Forelimb muscle (tissue), 1 donor: ENCODE measurements at regions not wholly inside any gene's neighbourhood (a gene's known extent, or its start where the extent isn't known, plus 50 kb on each side); places are given as distances from the start of the nearest gene placed in this dataset.

Experiments
- DNase-seq: peaks from one replicate; pipeline ENCODE4 v3.0.0-alpha.2; 2013; ENCODE audit warnings: low read depth

GRCh38 chr2:5401115-5401657 lies 291.0 kb upstream of the SOX11 start:
- DNase-seq: no peak

- no peak for DNase-seq
Measured at GRCh38 chr2:5403392-5403791, 288.8 kb upstream of the SOX11 start.

- no peak for DNase-seq
Measured at GRCh38 chr2:5409898-5410381, 282.2 kb upstream of the SOX11 start.

- DNase-seq: no peak
Measured at GRCh38 chr2:5410991-5411700, 281.0 kb upstream of the SOX11 start.

GRCh38 chr2:5412001-5412400 lies 280.2 kb upstream of the SOX11 start:
- no peak for DNase-seq

GRCh38 chr2:5433855-5434254 lies 258.3 kb upstream of the SOX11 start:
- DNase-seq: no peak

GRCh38 chr2:5437375-5437774 lies 254.8 kb upstream of the SOX11 start:
- DNase-seq: no peak

- no peak for DNase-seq
Measured at GRCh38 chr2:5440174-5440573, 252.0 kb upstream of the SOX11 start.

- DNase-seq: no peak
Measured at GRCh38 chr2:5442736-5443135, 249.4 kb upstream of the SOX11 start.

- no peak for DNase-seq
Measured at GRCh38 chr2:5444168-5444567, 248.0 kb upstream of the SOX11 start.

GRCh38 chr2:5444854-5445253 lies 247.3 kb upstream of the SOX11 start:
- DNase-seq: no peak

GRCh38 chr2:5449867-5450266 lies 242.3 kb upstream of the SOX11 start:
- no peak for DNase-seq

- DNase-seq: no peak
Measured at GRCh38 chr2:5453220-5454050, 238.7 kb upstream of the SOX11 start.

GRCh38 chr2:5454051-5454390 lies 238.2 kb upstream of the SOX11 start:
- no peak for DNase-seq

- no peak for DNase-seq
Measured at GRCh38 chr2:5459041-5459440, 233.1 kb upstream of the SOX11 start.

- DNase-seq: no peak
Measured at GRCh38 chr2:5464657-5465056, 227.5 kb upstream of the SOX11 start.

GRCh38 chr2:5465859-5466258 lies 226.3 kb upstream of the SOX11 start:
- no peak for DNase-seq

- no peak for DNase-seq
Measured at GRCh38 chr2:5467178-5467905, 224.8 kb upstream of the SOX11 start.

GRCh38 chr2:5472673-5473072 lies 219.5 kb upstream of the SOX11 start:
- no peak for DNase-seq

- DNase-seq: no peak
Measured at GRCh38 chr2:5473635-5474034, 218.5 kb upstream of the SOX11 start.

GRCh38 chr2:5474716-5475115 lies 217.5 kb upstream of the SOX11 start:
- no peak for DNase-seq

- DNase-seq: no peak
Measured at GRCh38 chr2:5479265-5479928, 212.8 kb upstream of the SOX11 start.
